ENCODE measurements at regions not wholly inside any gene's neighbourhood (a gene's known extent, or its start where the extent isn't known, plus 50 kb on each side); places are given as distances from the start of the nearest gene placed in this dataset.

GRCh38 chr3:13190378-13190765 lies 117.1 kb upstream of the IQSEC1 start:
- intact Hi-C loops (cut with DNase I), result loop anchor here in 1 of 10 donors (10.0 kb wide), 1 partner anchor 96 kb away; no protein-coding TSS in a partner anchor
- Histone ChIP-seq H3K36me3 (no peaks in the 10 kb centered on the region), H3K9me3 (peaks cover 0 to 11% (median 0%) of the 10 kb centered on the region in 12 donors), H3K4me1 (peaks cover 0 to 18% (median 5%) of the 10 kb centered on the region in 12 donors), H3K27ac (no peak overlapping the region), H3K4me3 (no peak overlapping the region), H3K27me3 (peaks cover 0 to 14% (median 0%) of the 10 kb centered on the region in 9 donors)
- WGBS, 4 donors, result 74 to 90% (median 86%) methylated on average over 2 of the region's 2 CpGs
- no peak for ATAC-seq
- no peak for TF ChIP-seq POLR2A (IDR thresholded peaks at IDR 0.05)
- TF ChIP-seq, protein P1, sequence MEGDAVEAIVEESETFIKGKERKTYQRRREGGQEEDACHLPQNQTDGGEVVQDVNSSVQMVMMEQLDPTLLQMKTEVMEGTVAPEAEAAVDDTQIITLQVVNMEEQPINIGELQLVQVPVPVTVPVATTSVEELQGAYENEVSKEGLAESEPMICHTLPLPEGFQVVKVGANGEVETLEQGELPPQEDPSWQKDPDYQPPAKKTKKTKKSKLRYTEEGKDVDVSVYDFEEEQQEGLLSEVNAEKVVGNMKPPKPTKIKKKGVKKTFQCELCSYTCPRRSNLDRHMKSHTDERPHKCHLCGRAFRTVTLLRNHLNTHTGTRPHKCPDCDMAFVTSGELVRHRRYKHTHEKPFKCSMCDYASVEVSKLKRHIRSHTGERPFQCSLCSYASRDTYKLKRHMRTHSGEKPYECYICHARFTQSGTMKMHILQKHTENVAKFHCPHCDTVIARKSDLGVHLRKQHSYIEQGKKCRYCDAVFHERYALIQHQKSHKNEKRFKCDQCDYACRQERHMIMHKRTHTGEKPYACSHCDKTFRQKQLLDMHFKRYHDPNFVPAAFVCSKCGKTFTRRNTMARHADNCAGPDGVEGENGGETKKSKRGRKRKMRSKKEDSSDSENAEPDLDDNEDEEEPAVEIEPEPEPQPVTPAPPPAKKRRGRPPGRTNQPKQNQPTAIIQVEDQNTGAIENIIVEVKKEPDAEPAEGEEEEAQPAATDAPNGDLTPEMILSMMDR (IDR thresholded peaks at IDR 0.05), result no peak
- no peak for DNase-seq

- peak in 3 of 4 donors; percentile 46 to 62 (median 51) for ATAC-seq
- H3K4me1 ChIP-seq, result peaks cover 0 to 18% (median 5%) of the 10 kb centered on the region in 12 donors
These were observed 116.6 kb upstream of the IQSEC1 start for GRCh38 chr3:13189639-13190377.

DNA sequence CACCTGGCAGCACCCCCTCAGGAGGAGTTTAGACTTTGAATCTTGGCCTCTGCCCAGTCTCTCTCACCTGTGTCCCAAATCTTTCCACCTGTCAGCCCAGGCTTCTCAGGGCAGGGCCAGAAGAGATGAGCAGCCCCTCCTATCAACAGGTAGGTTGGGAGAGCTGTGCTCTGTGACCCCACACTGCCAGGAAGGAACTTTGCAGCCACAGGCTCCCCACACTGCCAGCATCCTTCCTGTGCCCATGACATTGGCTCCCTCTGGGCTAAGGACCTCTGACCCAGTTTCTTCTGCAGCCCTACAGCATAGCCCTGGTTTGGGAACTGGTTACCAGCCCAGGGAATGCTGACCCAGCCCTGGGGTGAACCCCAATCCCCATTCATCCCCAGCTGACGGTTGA lies 115.7 kb upstream of the IQSEC1 start:
- TF ChIP-seq POLR2A (IDR thresholded peaks at IDR 0.05), result no peak
- TF ChIP-seq, protein P1 (IDR thresholded peaks at IDR 0.05), result no peak
- Histone ChIP-seq H3K4me3 (no peak overlapping the region), H3K4me1 (peaks cover 0 to 18% (median 5%) of the 10 kb centered on the region in 12 donors), H3K36me3 (no peaks in the 10 kb centered on the region), H3K9me3 (peaks cover 0 to 13% (median 1%) of the 10 kb centered on the region in 12 donors), H3K27ac (no peak overlapping the region), H3K27me3 (peaks cover 0 to 11% (median 0%) of the 10 kb centered on the region in 9 donors)
- intact Hi-C loops (cut with DNase I), result no loop called here
- ATAC-seq (no peak), DNase-seq (no peak)
- 77 to 100% (median 97%) methylated on average over 1 of the region's 1 CpG for WGBS, 4 donors

More at GRCh38 chr3:13189639-13190377, 116.6 kb upstream of the IQSEC1 start:
- intact Hi-C loops (cut with DNase I), result loop anchor here in 1 of 10 donors (10.0 kb wide), 1 partner anchor 95 kb away; no protein-coding TSS in a partner anchor
- Histone ChIP-seq H3K36me3 (no peaks in the 10 kb centered on the region), H3K27me3 (peaks cover 0 to 14% (median 0%) of the 10 kb centered on the region in 9 donors), H3K4me3 (no peak overlapping the region), H3K27ac (no peak overlapping the region), H3K9me3 (peaks cover 0 to 11% (median 0%) of the 10 kb centered on the region in 12 donors)
- TF ChIP-seq, protein P1 (IDR thresholded peaks at IDR 0.05), result no peak
- TF ChIP-seq POLR2A (IDR thresholded peaks at IDR 0.05), result no peak
- 63 to 81% (median 69%) methylated on average over 11 of the region's 11 CpGs for WGBS, 4 donors
- DNase-seq, result peak in 1 of 5 donors; percentile 49

DNA sequence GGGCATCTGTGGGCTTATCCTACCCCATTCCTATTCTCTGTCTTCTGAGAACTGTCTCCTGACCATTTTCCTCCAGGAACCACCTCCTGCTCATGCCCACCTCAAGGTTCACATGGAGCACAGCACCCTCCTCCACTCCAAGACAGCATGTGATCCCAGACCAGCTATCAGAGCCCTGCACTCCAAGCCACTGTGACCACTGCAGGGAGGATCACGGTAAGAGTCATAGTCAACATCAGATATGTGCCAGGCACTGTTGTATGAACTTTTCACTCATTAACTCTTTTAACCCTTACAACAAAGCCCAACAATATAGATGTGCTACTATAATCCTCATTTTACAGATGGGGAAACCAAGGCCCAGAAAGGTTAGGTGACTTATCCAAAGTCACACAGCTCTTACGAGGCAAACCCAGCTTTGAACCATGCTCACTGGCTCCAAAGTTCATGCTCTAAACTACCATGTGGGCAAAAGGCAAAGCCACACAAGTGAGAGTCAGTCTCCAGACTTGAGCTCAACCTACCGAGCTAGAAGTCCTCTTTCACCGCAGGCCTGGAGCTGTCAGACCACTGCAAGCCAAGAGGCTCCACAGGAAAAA lies 115.1 kb upstream of the IQSEC1 start:
- WGBS, 4 donors, result 87 to 96% (median 92%) methylated on average over 4 of the region's 4 CpGs
- no peak overlapping the region for H3K4me3 ChIP-seq
- intact Hi-C loops (cut with DNase I), result no loop called here
- peaks cover 0 to 18% (median 5%) of the 10 kb centered on the region in 12 donors for H3K4me1 ChIP-seq
- ATAC-seq, result no peak
- no peak for DNase-seq
- H3K36me3 ChIP-seq, result no peaks in the 10 kb centered on the region
- peaks cover 0 to 4% (median 0%) of the 10 kb centered on the region in 9 donors for H3K27me3 ChIP-seq
- H3K27ac ChIP-seq, result no peak overlapping the region
- peaks cover 0 to 20% (median 2%) of the 10 kb centered on the region in 12 donors for H3K9me3 ChIP-seq
- no peak for TF ChIP-seq POLR2A (IDR thresholded peaks at IDR 0.05)
- TF ChIP-seq, protein P1 (IDR thresholded peaks at IDR 0.05), result no peak
